NCI-H510A treated with DMSO at 0.1 percent for 48 hours (cell line): ENCODE measurements at regions not wholly inside any gene's neighbourhood (a gene's known extent, or its start where the extent isn't known, plus 50 kb on each side); places are given as distances from the start of the nearest gene placed in this dataset.
"Not testable (repeated sequence)": the region's sequence is repeated elsewhere in the genome, so short reads cannot be mapped to it uniquely, and the experiment has no call there.

Experiments
- DNase-seq: peaks from one replicate; lab custom pipeline; 2025; lab: John Stamatoyannopoulos, UW

- DNase-seq: no peak
Measured at GRCh38 chr9:75541734-75542133, 348.7 kb upstream of the PCSK5 start.

- DNase-seq: no peak
Measured at GRCh38 chr9:75544815-75545214, 345.7 kb upstream of the PCSK5 start.

GRCh38 chr9:75545287-75545686, 345.2 kb upstream of the PCSK5 start:
- DNase-seq: no peak

- no peak for DNase-seq
Measured at GRCh38 chr9:75548871-75549270, 341.6 kb upstream of the PCSK5 start.

GRCh38 chr9:75551861-75552260, 338.6 kb upstream of the PCSK5 start:
- no peak for DNase-seq

- DNase-seq: no peak
Measured at GRCh38 chr9:75552941-75553340, 337.5 kb upstream of the PCSK5 start.

- DNase-seq: not testable (repeated sequence)
Measured at GRCh38 chr9:75566813-75567212, 323.7 kb upstream of the PCSK5 start.

GRCh38 chr9:75570538-75570937, 319.9 kb upstream of the PCSK5 start:
- DNase-seq: no peak

GRCh38 chr9:75574569-75574968, 315.9 kb upstream of the PCSK5 start:
- DNase-seq: no peak

GRCh38 chr9:75582870-75583269, 307.6 kb upstream of the PCSK5 start:
- no peak for DNase-seq

GRCh38 chr9:75588808-75589207, 301.7 kb upstream of the PCSK5 start:
- DNase-seq: no peak

- DNase-seq: no peak
Measured at GRCh38 chr9:75589497-75589896, 301.0 kb upstream of the PCSK5 start.

- DNase-seq: no peak
Measured at GRCh38 chr9:75591972-75592371, 298.5 kb upstream of the PCSK5 start.

- DNase-seq: no peak
Measured at GRCh38 chr9:75592586-75592985, 297.9 kb upstream of the PCSK5 start.

- no peak for DNase-seq
Measured at GRCh38 chr9:75593920-75594319, 296.6 kb upstream of the PCSK5 start.

GRCh38 chr9:75599126-75599525, 291.3 kb upstream of the PCSK5 start:
- no peak for DNase-seq

GRCh38 chr9:75601280-75601679, 289.2 kb upstream of the PCSK5 start:
- no peak for DNase-seq

- DNase-seq: no peak
Measured at GRCh38 chr9:75602060-75602459, 288.4 kb upstream of the PCSK5 start.

- DNase-seq: no peak
Measured at GRCh38 chr9:75604661-75605060, 285.8 kb upstream of the PCSK5 start.

GRCh38 chr9:75607521-75607920, 283.0 kb upstream of the PCSK5 start:
- no peak for DNase-seq

- DNase-seq: no peak
Measured at GRCh38 chr9:75609401-75609800, 281.1 kb upstream of the PCSK5 start.

GRCh38 chr9:75610246-75610645, 280.2 kb upstream of the PCSK5 start:
- DNase-seq: no peak

GRCh38 chr9:75612205-75612604, 278.3 kb upstream of the PCSK5 start:
- peak; percentile 57 for DNase-seq

GRCh38 chr9:75612754-75613153, 277.7 kb upstream of the PCSK5 start:
- DNase-seq: peak; percentile 14

GRCh38 chr9:75615284-75615683, 275.2 kb upstream of the PCSK5 start:
- peak; percentile 95 for DNase-seq
